ENCODE measurements at regions not wholly inside any gene's neighbourhood (a gene's known extent, or its start where the extent isn't known, plus 50 kb on each side); places are given as distances from the start of the nearest gene placed in this dataset.

DNA sequence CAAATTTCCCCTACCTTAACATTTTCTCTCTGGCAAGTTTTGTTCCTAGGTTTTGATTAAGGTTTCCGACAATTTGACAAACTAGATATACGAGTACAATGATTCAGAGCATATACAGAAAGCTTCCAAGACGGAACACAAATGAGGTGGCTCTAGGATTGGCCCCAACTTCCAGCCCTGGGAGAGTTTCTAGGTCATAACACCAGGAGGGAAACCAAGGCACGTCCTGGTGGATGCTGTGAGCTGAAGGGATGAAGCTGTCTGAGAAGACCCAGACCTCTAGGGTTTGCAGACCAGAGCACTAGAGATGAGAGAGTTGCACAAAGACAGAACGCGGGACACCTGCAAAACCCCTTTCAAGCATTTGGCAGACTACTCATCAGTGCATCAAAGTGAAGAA lies 51.5 kb upstream of the CAND1 start:
- no peak overlapping the region for H3K4me3 Mint-ChIP-seq
- TF ChIP-seq, protein P1, sequence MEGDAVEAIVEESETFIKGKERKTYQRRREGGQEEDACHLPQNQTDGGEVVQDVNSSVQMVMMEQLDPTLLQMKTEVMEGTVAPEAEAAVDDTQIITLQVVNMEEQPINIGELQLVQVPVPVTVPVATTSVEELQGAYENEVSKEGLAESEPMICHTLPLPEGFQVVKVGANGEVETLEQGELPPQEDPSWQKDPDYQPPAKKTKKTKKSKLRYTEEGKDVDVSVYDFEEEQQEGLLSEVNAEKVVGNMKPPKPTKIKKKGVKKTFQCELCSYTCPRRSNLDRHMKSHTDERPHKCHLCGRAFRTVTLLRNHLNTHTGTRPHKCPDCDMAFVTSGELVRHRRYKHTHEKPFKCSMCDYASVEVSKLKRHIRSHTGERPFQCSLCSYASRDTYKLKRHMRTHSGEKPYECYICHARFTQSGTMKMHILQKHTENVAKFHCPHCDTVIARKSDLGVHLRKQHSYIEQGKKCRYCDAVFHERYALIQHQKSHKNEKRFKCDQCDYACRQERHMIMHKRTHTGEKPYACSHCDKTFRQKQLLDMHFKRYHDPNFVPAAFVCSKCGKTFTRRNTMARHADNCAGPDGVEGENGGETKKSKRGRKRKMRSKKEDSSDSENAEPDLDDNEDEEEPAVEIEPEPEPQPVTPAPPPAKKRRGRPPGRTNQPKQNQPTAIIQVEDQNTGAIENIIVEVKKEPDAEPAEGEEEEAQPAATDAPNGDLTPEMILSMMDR (IDR thresholded peaks at IDR 0.05): no peak
- DNase-seq (no peak), ATAC-seq (no peak)
- H3K27me3 Mint-ChIP-seq (ENCODE audit: low read depth in 2 of 2): peaks cover 20 to 28% of the 10 kb centered on the region in 2 donors
- Histone ChIP-seq H3K27me3 (ENCODE audit: control insufficient read depth, insufficient read depth, low read length) (no peaks in the 10 kb centered on the region), H3K27ac (ENCODE audit: low read length) (no peak overlapping the region), H3K4me1 (ENCODE audit: control insufficient read depth, insufficient read depth, low read length) (no peaks in the 10 kb centered on the region), H3K36me3 (ENCODE audit: control insufficient read depth, insufficient read depth, low read length) (no peaks in the 10 kb centered on the region), H3K9me3 (ENCODE audit: control insufficient read depth, insufficient read depth, low read length) (no peaks in the 10 kb centered on the region), H3K4me3 (ENCODE audit: low read length) (no peak overlapping the region)
- no peak overlapping the region for H3K27ac Mint-ChIP-seq
- H3K36me3 Mint-ChIP-seq: no peaks in the 10 kb centered on the region
- no peaks in the 10 kb centered on the region for H3K9me3 Mint-ChIP-seq
- H3K4me1 Mint-ChIP-seq: no peaks in the 10 kb centered on the region
- 79% methylated on average over 6 of the region's 6 CpGs for WGBS (ENCODE audit: insufficient coverage)
- intact Hi-C loops (cut with micrococcal nuclease): no loop called here
